Erythroblast (primary cell): ENCODE measurements at regions not wholly inside any gene's neighbourhood (a gene's known extent, or its start where the extent isn't known, plus 50 kb on each side); places are given as distances from the start of the nearest gene placed in this dataset.

Experiments used
- GATA1 ChIP-seq: IDR thresholded peaks from 2 replicates; pipeline ENCODE4 v1.6.1; 2011; ENCODE audit warnings: low read depth, mild to moderate bottlenecking, control low read depth, low read length, moderate library complexity
- POLR2A ChIP-seq: IDR thresholded peaks from 2 replicates; pipeline ENCODE4 v1.6.1; 2011; ENCODE audit warnings: mild to moderate bottlenecking, low read length

DNA sequence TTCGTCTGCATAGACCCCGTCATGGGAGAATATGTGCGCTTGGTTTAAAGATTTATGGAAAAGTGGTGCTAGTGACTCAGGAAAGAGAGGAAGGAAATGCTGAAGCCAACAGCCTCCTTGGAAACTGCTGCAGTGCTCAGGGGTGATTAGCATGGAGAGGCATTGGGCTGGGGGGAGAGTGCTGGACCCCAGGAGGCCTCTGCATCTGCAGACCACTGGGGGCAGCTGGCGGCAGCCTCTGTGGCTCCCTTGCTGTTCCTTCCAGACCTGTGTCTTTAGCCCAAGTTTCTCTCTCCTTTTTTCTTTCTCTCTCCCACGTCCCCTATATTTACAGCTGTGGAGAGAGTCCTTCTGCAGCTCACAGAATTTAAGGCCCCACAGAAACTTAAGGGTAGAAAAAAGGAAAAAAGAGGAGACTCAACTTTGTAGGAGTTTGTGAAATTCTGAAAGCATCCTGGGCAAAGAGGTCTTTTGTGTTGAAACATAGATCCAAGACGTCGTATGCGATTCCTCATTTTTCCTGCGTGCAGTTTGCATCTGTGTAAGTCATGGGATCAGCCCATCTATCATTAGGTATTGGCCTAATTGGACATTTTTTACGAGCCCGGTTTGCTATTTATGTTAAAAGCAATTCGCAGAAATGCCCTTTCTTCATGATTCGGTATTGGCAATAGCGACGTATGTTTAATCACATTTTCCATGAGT is 116.2 kb upstream of the ZNF536 start:
- no peak for TF ChIP-seq POLR2A
- TF ChIP-seq GATA1, result no peak
